NCI-H146 (cell line): ENCODE measurements at regions not wholly inside any gene's neighbourhood (a gene's known extent, or its start where the extent isn't known, plus 50 kb on each side); places are given as distances from the start of the nearest gene placed in this dataset.
A peak's percentile ranks its signal among the peaks of the same experiment; 100 is the strongest.

Experiments used
- DNase-seq: peaks from one replicate; lab custom pipeline; 2025; lab: John Stamatoyannopoulos, UW

DNA sequence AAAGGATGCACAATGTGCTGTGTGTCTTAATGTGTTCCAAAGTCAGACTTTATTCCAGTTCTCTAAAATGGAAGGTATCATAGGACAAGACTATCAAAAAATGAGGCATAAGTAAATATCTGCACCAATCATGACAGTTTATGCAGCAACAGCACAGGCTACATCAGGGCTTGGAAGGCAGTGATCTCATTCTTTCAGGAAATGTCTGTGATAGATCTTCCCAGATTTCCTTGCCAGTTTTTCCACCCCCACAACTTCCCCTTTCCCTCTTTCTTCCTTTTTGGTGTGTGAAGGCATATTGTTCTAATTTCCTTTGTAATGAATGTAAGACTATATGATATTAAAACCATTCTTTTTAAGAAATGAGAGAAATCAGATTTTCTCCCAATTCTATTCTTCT, 326.7 kb downstream of the ATP23 start:
- no peak for DNase-seq

GRCh38 chr12:58269476-58269875, 328.1 kb downstream of the ATP23 start:
- no peak for DNase-seq

DNA sequence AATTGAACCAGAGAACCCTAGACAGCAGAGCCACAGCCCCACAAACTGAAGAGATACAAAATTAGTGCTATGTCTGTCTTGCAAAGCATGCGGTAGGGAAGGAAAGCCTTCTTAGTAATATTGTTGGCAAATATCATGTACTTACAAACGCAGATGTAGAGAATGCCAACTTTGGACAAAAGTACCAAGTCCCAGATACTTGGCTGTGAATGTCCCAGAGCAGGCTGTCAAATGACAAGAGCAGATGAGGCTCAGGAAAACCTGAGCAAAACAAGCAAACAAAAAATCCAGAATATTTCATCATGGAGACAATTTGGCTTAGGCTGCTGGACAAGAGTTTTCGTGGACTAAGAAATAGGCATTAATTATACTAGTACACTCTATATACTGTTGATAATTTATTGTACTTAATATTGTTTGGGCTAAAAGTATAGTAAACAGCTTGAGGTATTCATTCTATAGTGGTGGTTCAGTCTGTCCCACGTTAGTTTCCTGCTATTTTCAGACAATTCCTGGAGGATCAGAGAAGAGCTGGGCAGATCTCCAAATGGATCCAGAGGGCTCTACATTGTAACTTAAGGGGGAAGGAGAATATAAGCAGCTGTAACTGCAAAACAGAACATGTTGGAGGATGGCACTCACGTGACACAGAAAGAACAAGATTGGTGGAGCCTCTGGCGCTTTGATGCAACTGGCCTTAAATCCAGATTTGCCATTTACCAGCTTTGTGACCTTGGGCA, 329.8 kb downstream of the ATP23 start:
- no peak for DNase-seq

DNA sequence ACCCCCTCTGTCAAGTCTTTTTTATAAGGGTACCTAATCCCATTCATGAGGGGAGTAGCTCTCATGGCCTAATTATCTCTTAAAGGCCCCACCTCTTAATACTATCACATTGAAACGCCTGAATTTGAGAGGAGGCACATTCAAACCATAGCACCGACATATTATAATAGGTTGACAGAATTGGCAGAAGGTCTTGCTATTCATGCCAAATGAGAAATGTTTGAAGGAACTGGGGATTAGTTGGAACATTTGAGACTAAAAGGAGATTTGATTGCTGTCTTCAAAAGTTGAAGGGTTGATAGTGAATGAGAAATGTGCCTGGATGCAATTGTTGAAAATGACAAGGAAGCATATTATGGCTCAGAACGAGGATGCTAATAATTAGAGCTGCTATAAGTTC, 331.1 kb downstream of the ATP23 start:
- DNase-seq, result no peak

DNA sequence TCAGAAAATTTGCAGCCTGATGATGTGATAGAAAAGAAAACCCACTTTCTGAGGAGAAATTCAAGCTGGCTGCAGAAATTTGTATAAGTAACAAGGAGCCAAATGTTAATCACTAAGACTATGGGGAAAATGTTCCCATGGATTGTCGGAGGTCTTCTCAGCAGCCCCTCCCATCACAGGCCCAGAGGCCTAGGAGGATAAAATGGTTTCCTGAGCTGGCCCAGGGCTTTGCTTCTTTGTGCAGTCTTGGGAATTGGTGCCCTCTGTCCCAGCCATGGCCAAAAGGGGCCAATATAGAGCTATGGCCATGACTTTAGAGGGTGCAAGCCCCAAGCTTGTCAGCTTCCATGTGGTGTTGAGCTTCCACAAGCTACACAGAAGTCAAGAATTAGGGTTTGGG, 335.9 kb downstream of the ATP23 start:
- DNase-seq, result no peak

- DNase-seq, result no peak
These were observed 342.2 kb downstream of the ATP23 start for GRCh38 chr12:58283553-58283952.

DNA sequence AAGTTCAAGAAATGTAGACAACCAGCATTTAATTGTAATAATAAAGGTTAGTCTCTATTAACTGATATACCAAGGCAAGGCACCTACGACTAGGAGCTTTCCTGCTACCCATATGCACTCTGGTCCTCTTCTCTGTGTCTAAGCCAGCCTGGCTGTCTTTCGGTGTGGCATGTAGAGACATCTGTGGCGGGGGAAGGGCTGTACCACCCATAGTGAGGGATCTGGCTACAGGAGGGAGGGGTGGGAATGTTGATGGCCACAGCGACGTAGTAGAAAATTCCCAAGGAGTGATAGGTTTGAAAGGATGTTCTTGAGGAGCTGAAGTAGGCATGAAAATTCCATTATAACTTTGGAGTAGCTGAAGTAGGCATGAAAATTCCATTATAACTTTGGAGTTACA, 344.2 kb downstream of the ATP23 start:
- DNase-seq, result peak; percentile 1

- DNase-seq, result peak; percentile 4
These were observed 345.0 kb downstream of the ATP23 start for GRCh38 chr12:58286353-58286752.

DNA sequence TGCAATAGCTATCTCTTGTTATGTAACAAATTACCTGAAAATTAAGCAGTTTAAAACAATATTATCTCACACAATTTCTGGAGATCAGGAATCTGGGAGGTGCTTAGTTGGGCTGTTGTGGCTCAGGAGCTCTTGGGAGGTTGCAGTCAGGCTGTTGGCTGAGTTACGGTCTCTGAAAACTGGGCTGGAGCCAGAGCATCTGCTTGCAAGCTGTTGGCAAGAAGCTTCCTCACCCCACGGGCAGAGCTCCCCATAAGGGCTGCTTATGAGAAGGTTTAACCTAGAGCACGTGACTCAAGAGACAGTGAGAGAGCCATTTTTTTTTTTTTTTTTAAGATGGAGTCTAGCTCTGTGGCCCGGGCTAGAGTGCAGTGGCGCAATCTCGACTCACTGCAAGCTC, 346.8 kb downstream of the ATP23 start:
- no peak for DNase-seq

DNA sequence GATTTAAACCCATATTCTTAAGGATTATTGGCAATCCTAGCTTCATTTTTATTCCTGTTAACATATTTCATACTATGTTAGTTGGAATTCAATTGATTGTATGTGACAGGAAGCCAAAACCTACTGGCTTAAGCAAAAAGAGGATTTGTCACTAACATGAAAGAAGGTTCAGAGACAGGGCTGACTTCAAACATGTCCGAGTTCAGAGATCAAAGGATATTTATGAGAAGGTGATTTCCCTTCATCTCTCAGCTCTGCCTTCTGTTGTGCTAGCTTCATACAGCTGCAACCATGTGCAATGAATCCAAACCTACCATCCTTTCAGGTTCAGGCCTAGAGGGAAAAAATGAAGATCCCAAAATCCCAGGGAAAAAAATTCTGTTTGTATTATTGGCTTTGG, 349.7 kb downstream of the ATP23 start:
- no peak for DNase-seq

- DNase-seq, result no peak
These were observed 352.1 kb downstream of the ATP23 start for GRCh38 chr12:58293308-58293982.

- DNase-seq, result no peak
These were observed 353.9 kb downstream of the ATP23 start for GRCh38 chr12:58295268-58295667.

DNA sequence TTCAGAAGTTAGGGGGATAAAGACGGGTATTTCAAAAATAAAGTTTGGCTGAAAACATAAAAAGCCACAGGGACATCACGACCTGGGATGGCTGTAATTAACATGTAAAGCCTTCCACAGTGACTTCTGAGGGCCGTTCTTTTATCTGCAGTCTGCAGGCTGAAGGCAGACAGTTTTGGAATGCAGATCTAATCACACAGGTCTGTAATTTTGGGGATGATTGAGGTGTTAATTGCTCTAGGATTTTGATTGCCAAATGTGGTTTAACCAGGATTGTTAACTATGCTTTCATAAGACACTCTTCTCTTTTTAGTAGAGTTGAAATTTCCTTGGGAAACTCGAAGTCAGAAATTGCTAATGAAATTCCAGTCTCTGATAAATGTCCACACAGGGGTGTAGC, 355.5 kb downstream of the ATP23 start:
- no peak for DNase-seq

- DNase-seq, result no peak
These were observed 357.4 kb downstream of the ATP23 start for GRCh38 chr12:58298803-58299202.

DNA sequence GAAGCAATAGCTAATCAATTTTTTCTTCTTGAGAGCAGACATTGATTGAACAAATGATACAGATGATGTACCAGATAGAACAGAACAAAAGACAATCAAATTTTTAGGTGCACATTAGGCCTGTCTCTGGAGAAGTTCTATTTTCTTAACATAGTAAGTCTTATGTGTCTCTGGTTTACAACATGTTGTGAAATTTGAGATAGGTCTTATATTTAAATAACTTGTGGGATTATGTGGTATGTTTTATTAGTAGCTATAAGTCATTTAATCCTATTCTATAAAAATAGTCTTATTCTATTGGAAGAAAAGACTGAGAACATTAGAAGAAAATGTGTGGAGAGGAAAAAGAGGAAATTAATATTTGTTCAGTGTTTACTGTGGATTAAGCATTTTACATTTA, 358.0 kb downstream of the ATP23 start:
- no peak for DNase-seq

DNA sequence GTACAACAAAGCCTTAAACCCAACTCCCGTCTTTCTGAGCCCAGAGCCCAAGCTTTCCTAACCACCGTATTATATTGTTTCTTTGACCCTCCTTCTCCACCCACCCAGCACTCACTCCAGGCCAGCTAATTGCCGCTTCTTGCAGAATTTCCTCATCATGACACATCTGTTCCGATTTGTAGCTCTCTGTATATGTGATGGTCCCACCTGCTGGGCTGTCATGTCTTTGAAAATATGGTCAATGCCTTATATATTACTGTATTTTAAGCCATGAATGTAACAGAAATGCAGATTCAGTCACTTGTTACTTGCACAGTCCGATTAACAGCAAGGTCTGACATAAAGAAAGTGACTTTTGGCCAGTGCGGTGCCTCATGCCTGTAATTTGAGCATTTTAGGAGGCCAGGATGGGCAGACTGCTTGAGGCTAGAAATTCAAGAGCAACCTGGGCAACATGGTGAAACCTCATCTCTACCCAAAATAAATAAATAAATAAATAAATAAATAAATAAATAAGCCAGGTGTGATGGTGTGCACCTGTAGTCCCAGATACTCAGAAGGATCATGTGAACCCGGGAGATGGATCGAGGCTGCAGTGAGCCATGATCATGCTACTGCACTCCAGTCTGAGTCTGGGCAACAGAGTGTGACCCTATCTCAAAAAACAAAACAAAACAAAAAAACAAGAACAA, 359.8 kb downstream of the ATP23 start:
- peak; percentile 4 for DNase-seq

DNA sequence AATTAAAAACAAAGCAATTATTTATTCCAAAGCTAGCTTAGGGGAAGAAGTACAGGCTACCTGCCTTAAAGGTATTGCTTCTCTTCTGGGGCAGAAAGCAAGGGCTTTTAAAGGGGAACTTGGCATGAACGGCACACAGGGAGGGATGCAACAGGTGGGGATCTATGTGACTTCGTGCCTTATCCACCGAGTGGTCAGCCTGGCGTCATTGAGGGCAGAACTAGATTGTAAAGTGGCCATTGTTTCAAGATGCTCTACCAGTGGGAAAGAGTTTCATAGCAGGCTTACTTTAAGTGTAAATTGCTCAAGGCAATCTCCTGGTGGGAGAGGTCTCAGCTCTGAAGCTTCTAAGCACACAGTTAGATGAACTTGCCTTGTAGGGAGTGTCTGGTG, 360.4 kb downstream of the ATP23 start:
- no peak for DNase-seq

DNA sequence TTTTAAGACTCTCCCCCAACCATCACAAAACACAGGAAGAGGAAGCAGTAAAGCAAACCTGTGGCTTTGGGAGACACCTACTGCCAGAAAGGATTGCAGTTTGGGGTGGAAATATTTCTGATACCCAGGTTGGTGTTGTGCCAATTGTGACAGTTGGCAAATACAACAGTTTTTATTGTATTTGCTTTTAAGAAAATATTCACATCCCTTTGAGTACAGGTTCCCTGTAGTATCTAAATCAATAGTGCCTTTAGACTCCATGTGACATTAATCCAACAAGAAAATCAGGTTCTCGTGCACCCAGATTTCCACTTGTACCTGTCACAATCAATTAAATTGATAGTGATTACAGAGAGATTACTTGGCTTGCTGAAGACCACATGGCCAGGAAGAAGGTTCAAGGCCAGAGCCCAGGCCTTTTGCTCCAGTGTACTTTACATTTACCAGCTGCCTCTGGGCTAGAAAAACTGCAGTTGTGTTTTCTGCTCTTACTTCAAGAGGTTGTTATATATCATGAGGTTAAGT, 361.2 kb downstream of the ATP23 start:
- peak; percentile 22 for DNase-seq

DNA sequence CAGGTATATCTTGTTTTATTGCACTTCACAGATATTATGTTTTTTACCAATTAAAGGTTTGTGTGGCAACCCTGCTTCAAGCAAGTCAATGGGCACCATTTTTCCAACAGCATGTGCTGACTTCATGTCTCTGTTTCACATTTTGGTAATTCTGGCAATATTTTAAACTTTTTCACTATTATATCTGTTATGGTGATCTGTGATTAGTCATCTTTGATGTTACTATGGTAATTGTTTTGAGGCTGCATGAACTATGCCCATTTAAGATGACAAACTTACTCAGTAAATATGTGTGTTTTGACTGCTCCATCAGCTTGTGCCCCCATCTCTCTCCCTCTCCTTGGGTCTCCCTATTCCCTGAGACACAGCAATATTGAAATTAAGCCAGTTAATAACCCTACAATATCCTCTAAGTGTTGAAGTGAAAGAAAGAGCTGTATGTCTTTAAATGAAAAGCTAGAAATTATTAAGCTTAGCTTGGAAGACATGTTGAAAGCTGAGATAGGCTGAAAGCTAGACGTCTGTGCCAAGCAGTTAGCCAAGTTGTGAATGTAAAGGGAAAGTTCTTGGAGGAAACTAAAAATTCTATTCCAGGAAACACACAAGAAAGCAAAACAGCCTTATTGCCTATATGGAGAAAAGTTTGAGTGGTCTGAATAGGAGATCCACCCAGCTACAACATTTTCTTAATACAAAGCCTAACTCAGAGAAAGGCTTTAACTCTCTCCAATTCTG, 365.1 kb downstream of the ATP23 start:
- DNase-seq, result no peak

DNA sequence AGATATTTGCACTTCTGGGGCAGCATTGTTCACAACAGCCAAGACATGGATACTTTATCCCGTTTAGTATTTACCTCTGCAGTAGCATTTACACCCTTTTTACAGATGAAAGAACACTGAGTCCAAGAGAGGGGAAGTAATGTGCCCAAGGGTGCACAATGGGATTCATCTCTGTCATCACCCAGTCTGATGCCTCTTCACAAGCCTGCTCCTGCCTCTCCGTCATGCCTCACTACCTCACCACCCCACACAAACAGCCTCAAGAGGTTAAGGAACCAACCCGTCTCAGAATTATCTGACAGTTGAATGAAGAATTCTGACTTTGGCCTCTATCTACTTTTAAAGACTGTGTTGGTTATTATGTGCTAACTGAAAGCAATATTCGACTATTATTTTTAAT, 368.4 kb downstream of the ATP23 start:
- no peak for DNase-seq

DNA sequence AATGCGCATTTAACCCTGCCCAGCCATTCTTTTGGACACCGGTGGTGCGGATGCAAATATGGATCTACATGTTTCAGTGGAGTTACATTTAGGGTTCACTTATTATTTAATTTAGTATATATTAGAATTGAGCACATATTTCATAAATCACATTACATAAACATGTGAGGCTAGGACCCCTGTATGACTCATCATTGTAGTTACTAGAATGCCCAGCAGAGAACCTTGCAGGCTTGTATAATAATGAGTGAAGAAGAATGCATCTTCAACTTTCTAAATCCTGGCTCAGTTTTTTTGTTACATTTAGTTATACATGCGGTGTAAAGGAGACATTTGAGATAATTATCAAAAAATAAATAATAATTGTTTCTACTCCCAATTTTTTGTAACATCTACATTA, 369.0 kb downstream of the ATP23 start:
- DNase-seq, result no peak
